Hypothalamus (tissue), 51 donors: ENCODE measurements at regions not wholly inside any gene's neighbourhood (a gene's known extent, or its start where the extent isn't known, plus 50 kb on each side); places are given as distances from the start of the nearest gene placed in this dataset.
"Not testable (repeated sequence)": the region's sequence is repeated elsewhere in the genome, so short reads cannot be mapped to it uniquely, and the experiment has no call there.

Experiments used
- DNase-seq, 51 donors: peaks; one replicate each; lab custom pipeline; 2025; lab: John Stamatoyannopoulos, UW

DNA sequence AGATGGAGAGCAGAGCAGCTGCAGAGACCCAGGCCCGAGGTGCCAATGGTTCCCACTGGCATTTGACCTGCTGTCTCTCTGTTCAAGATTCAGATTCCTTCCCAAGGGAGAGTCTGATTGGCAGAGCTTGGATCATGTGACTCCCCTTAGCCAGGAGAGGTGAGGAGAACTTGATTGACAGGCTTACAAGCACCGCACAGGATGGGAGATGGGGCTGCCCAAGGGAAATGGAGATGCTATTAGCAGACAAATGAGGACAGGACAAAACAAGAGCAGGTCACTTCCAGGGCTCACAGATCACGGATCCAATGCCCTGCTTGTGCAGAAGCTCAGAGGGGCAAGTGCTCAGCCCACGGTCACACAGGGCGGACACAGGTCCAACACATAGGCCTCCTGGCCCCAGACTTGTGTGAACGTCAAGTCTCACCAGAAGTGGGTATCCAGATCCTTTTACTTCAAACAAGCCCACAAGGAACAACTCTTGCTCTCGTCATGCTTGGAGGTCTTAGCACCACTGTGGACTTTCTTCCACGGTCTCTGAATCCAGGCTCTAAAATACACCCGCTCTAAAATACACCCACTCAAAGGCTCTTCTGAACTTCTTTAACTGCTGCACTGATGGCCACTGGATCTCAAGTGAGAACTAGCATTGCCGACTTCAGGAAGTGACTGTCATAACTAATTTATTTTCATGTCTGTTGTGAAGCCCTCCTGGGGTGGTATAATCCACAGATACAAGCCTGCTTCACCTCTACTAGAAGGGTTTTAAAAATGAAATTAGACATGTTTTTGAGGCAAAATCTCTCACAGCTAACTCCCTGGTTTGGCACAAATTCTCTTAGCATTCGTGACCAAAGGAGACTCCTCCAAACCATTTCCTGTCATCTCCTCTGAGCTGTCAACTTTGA lies 274.9 kb downstream of the RRAGC start:
- no peak for DNase-seq

DNA sequence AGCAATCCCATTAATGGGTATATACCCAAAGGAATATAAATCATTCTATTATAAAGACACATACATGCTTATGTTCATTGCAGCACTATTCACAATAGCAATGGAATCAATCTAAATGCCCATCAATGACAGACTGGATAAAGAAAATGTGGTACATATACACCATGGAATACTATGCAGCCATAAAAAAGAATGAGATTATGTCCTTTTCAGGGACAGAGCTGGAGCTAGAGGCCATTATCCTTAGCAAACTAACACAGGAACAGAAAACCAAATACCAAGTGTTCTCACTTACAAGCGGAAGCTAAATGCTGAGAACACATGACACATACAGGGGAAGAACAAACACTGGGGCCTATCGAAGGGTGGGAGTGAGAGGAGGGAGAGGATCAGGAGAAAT lies 276.3 kb downstream of the RRAGC start:
- DNase-seq = not testable (repeated sequence)

DNA sequence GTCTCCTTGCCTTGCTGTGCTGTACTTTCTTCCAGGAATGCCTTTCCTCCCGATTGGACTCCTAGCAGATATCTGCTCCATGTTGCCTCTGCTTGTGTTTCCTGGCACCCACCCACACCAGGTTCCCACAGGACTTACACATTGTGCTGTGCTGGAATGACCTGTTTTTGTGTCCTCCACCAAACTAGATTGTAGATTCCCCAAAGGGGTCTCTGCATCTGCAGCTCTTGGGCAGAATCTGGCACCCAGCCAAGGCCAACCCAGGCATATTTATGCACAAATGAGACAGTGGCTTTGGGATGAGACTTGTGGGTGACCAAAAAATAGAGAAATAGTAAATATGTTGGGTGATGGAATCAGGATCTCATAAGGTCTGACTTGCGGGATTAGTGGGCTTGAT lies 278.2 kb downstream of the RRAGC start:
- no peak for DNase-seq

DNA sequence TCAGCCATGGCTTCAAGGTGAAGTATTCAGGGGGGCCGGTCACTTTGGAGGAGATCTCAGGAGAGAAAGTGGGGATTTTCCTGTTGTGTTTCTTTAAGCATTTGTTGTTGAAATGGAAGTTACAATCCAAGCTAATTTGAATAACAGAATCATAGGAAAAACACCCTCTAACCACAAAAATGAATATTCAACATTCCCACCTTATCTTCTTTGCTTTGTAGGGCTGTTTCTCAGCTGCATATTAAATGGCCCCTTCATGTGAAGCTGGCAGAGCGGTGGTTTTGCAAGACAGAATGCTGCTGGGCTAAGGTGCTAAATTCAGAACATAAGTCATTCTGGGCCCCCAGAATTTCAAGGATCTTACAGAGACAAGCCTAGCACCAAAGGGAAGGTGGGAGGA lies 279.0 kb downstream of the RRAGC start:
- DNase-seq = no peak

DNA sequence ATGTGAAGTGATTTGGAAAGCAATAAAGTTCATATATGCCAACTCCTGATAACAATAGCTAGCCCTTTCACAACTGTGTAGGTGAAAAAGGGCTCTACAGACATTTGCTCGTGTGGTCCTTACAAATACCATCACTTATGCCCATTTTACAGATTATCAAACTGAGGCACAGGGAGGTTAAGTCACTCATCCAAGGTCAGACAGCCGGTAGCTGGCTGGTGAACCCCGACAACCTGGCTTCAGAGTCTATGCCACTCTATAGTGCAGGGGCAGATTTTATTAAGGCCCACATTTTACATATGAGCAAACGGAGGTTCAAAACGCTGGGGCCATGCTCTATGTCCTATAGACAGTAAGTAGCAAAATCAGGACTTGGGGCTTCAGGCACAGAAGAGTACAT lies 280.5 kb downstream of the RRAGC start:
- DNase-seq = no peak

DNA sequence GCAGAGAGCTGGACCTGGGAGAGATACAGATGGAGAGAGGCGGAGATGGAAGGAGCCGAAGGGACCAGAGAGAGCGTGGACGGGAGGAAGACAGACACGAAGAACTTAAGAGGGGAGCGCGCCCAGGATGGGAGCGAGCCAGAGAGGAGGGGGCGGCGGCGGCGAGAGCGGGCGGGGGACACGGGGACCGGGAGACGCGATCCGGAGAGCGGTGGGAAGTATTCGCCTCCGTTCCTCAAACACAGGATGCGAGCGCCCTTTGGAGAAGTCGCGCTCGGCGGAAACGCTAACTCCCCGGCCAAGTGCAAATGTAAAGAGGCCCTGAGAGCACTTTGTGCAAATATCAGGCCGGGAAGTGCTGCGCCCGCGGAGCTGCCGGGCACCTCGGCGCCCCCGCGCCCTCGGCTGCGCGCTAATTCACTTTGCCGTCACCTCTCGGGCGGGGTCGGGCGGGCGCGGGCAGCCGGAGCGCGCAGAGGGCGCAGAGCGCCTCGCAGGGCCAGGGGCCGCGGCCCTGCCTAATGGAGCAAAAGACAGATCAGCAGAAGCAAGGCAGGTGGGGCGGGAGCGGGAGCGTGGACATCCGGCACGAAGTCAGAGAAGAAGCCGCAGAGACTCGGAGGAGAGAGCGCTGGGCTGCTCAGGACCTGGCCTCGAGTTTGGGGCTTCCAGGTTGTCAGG lies 281.2 kb downstream of the RRAGC start:
- no peak for DNase-seq

DNA sequence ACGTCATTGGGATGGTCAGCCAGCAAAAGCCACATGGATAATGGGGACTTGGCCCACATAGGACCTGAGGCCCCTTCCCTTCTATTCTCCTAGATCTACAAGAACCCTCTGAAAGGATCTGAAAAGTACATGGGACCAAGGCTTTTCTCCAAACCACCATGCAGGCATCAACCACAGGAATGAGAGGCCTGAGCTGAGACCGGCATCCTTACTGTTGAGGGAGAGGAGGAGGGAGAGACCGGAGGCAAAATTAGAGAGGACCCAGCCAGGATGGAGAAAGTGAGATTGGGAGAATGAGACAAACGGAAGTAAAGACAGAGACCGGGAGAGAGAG lies 281.7 kb downstream of the RRAGC start:
- no peak for DNase-seq

DNA sequence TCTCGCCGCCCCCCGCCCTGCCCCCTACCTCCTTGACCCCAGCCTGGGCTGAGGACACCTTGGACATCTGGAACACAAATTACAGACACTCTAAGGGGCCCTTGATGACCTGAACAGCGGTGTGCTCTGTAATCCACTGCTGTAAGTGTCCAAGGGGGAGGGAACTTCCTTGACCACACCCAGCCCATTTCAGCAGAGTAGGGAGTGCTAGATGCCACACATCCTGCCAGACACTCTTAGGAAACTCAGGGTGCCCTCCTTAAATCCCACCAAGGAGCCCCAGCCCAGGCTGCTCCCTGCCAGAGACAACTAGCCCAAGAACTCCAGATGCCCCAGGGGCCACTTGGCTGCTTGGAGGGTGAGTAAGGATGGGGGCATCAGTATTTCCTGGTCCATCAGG lies 282.2 kb downstream of the RRAGC start:
- DNase-seq = no peak

DNA sequence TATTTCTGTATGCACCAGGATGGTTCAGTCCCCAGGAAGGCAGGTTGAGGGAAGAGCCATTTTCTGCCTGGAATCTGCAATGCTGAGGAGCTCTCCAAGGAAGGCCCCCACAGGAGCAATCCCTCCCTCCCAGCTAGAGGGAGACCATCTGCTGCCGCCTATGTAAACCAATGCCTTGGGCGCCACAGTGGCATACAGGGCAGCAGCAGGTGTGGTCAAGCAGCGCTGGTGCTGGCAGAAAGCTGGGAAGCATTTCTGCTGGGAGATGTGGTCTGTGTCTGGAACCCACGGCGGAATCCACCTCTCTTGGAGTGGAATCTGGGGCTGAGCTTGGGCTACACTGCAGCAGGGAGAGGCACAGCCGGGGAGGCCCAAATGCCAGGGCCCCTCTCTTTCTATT lies 283.3 kb downstream of the RRAGC start:
- no peak for DNase-seq

DNA sequence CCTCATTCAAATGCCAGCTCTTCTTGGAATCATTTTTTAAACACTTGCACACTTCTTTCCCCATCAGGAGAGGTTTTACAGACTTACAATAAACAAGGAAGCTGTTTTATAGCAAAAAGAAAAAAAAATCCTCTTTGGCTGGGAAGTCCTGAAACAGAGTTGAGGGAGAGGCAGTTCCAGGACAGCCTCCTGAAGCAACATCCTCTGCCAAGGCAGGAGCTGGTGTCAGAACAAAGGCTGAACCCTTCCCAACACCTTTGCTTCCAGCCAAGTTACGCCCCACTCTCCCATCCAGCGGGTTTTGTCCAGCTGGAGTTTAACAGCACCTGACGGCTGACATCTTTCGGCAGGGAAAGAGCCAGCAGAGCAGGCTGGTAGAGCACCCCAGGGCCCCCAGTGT lies 287.8 kb downstream of the RRAGC start:
- peak in 22 of 51 donors; percentile 9 to 73 (median 32) for DNase-seq

DNA sequence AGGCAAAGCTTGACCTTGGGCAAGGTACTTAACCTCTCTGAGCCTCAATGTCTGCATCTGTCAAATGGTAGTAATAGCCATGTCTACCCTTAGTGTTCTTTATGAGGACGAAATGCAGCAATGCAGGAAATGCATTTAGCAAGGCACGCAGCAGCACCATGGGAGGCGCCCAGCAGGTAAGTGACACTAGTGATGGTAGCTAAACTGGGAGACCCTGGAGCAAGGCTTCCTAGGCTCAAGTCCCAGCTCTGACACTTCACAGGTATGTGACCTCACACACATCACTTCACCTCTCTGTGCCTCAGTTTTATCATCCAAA lies 289.0 kb downstream of the RRAGC start:
- no peak for DNase-seq

DNA sequence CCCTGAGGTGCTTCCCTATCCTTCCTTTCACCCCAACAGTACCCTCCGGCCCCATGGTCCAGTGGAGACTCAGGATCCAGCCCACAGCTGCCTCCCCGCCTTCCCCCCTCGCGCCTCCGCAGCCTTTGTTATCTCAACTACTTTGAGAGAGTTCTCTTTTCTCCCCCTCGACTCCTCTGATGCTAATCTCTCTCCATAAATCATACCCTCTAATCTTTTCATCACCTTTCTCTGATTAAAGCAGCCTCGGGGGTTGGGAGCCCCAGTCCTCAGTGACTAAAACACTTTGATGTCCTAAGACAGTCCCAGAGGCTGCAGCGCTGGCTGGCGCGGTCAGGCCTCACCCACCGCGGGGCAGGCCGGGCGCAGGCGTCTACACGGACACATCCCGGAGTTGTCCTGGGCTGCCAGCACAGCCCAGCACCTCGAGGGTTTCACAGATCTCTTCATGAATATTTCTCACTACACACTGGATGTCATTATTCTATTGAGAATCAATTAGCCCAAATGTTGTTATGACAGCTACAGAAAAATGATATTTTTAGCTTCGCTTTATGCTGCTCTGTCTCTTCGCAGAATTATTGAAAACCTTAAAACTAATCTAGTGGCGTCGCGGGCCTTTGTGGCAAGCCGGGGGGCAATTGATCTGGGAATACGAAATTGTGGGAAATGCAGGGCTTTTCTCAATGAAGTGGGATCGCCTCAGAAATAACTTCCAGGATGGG lies 289.5 kb downstream of the RRAGC start:
- DNase-seq = no peak

DNA sequence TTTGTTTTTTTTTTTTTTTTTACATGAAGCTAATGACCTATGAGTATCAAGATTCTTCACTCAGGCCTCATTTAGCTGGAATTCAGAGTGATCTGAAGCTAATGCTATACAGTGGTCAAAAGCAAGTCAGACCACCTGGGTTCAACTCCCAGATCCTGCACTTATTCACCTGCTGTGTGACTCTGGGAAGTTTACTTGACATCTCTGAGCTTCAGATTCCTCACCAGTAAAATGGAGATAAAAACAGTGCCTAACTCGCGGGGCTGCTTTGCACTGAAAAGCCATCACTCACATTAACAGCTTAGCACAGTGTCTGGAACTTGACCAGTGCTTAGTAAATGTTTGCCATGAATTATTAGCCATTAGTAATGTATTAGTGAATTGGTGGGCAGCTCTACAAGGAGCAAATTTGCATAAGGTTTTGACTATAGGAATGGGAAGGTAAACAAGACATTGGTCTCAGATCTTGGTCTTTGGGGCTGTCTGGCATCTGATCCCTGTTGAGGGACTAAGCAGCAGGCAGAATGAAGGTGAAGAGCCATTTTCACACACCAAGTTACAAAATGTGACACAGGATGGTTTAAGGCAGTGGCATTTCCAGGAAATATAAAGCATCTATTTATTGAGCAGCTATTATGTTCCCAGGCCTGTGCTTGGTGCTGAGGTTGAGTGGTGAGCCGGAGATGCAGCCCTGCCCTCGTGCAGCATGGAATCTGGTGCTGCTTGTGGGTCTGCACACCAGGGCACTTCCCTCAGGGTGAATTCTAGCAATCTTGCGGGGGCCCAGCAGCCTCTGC lies 291.3 kb downstream of the RRAGC start:
- no peak for DNase-seq

DNA sequence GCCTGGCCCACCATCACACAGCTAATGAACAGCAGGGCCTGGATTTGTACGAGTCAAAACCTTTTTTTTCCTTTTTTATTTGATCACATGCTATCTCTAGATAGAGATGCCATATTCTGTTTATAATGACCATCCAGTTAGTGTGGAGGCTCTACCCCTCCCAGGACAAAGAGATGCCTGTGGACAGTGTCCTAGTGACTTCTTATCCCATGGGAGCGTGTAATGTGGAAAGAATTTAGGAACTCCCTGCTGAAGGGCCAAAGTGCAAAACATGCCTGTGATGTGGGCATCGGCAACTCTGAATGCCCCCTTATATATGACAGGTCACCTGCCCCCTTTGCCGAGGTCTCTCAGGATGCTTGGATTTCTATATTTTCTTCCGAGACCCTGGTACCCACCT lies 292.2 kb downstream of the RRAGC start:
- no peak for DNase-seq

DNA sequence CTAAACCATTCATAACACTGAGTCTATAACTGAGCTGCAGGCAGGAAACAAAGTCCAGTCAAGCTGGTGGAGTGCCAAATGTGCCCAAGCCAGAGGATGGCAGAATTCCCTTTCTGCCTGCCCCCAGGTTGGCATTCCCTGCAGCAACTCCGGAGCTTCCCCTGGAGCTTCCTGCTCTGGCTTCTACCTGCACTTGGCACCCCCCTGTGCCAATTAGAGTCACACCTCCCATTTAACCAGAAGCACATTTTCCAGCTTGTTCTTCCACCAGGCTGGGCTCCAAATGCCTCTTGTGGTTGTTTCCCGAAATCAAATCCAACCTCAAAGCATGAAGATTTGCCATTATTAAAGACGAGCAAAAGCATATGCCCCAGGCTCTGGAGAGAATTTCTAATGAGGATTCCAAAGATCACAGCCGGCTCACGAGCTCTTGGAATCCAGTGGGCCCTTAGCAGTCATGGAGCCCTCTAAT lies 294.5 kb downstream of the RRAGC start:
- DNase-seq = peak in 14 of 51 donors; percentile 3 to 34 (median 15)

DNA sequence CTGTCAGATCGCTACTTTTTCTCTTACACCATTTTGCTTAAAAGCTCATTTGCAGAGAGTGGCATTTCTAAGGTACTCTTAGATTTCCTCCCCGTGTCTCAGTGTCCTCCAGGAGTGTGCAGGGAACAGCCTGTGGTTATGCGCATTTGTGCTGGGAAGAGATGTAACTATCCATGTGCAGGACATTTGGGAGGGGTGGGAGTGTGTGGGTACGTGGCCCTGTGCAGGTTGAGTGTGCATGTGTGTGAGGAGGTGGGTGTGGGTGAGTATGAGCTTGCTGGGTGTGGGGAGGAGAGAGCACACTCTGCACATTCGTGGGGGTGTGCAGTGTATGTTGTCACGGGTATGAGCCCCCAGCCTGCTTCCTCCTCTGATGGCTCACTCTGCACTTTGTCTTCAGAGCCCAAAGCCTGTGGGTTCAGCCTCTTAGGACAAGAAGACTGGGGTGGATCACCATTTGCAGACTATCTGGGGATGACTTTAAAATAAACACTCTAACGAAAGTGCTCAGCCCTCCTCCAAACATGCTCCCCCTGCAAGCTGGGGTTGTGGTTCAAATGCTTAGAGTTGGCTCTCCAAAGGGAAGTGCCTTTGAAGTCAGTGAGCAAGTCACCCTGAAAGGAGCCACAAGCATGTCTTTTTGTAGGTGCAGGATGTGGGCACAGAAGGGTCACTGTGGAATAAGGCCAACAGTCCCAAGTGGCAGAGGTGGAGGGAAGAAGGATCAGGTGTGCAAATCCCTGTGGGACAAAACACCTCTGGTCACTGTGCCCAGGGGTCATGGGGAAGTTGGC lies 295.4 kb downstream of the RRAGC start:
- DNase-seq = no peak

DNA sequence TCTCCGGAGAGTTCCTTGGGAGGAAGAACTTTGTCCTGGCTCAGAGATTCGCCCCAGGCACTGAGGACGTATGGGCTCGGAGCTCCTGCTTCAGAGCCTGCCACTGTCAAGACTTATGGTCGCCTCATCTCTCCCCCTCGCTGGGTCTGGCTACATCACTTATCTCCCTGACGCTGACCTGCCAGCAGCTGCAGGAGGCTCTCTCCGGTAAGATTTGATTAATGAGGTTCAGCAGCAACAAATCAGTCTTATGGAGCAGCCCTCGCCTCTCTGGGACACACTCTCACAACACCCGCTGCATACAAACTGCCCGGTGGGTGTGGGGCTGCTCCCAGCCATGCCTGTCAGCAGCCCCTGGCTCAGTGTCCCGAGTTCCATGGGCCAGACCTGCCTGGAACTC lies 297.8 kb downstream of the RRAGC start:
- DNase-seq = no peak

DNA sequence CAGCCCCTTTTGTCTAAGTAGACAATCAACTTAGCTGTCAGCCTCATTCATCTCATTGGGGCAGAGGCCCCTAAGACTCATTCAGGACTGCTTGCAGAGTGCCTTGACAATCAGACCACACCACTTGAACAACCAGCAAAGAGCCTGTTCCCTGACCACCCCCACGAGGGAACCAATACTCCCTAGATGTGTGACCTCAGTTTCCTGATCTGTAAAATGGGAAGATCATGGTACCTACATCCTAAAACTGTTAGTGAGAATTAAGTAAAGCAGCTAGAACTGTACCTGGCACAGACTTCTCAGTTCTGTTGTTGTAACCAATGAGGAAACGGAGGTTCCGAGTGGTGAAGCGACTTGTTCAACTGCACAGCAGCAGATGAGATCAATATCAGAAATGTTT lies 298.5 kb downstream of the RRAGC start:
- no peak for DNase-seq

DNA sequence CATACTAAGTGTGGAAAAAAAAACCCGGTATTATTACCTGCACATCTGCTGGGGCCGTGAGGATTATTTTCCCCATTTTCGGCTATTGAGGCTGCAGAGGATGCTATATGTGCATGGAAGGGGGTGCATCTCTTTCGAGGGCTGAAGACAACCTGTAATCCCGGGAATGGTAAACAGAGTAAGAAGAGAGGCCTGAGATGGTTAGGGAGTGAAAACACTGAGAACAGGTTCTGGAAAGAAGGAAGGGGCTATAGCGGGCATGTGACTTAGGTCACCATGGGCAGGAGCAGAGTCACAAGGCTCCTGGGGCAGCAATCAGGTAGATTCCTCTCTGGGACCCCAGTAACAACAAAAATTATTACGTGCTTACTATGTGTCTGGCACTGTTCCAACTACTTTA lies 299.1 kb downstream of the RRAGC start:
- DNase-seq = no peak
